Left lung (tissue), 4 donors: ENCODE measurements at regions not wholly inside any gene's neighbourhood (a gene's known extent, or its start where the extent isn't known, plus 50 kb on each side); places are given as distances from the start of the nearest gene placed in this dataset.

Experiments
- ATAC-seq: fragments of 200-7000 bp; cut with Tn5 transposase; one replicate; pipeline ENCODE4 v1.9.1; 2020; ENCODE audit warnings: moderate library complexity
- DNase-seq, 4 donors: peaks; one replicate each; pipeline ENCODE4 v3.0.0-alpha.2; 2013 to 2020
- H3K27ac ChIP-seq, 2 donors: fragments of 200-600 bp; sonication (generic) in 1 of 2; one replicate each; pipeline versions ENCODE4 v1.5.0 to v1.8.0; 2020 to 2021
- H3K27me3 ChIP-seq, 2 donors: fragments of 200-600 bp; sonication (generic) in 1 of 2; one replicate each; pipeline versions ENCODE4 v1.5.0 to v1.8.0; 2020 to 2021
- H3K36me3 ChIP-seq, 2 donors: fragments of 200-600 bp; sonication (generic) in 1 of 2; one replicate each; pipeline versions ENCODE4 v1.5.0 to v1.8.0; 2020 to 2021
- H3K4me1 ChIP-seq, 2 donors: fragments of 200-600 bp; one replicate each; pipeline ENCODE4 v1.8.0; 2021
- H3K4me3 ChIP-seq, 2 donors: fragments of 200-600 bp; sonication (generic) in 1 of 2; one replicate each; pipeline versions ENCODE4 v1.5.0 to v1.8.0; 2020 to 2021; ENCODE audit warnings: mild to moderate bottlenecking in 1 of 2
- H3K9me3 ChIP-seq, 2 donors: fragments of 200-600 bp; sonication (generic) in 1 of 2; one replicate each; pipeline versions ENCODE4 v1.5.0 to v1.8.0; 2020 to 2021
- CTCF ChIP-seq, 2 donors: fragments of 200-600 bp; sonication (generic) in 1 of 2; IDR thresholded peaks; one replicate each; pipeline versions ENCODE4 v1.5.0 to v1.8.0; 2021; ENCODE audit warnings: antibody characterized with exemption in 2 of 2
- intact Hi-C, 2 donors: fragments of 100-400 bp; cut with DNase I; formaldehyde crosslinking; loops; one replicate each; pipeline versions ENCODE4 v1.11.2 to v1.14.2; 2022
- donor health status: DM: no; HTN: yes; CAD: no.
- donor health status: DM: no; HTN: no; CAD: no.

- H3K9me3 ChIP-seq = no peaks in the 10 kb centered on the region
- no peak for DNase-seq
- no peaks in the 10 kb centered on the region for H3K4me1 ChIP-seq
- no peak for ATAC-seq
- intact Hi-C loops = no loop called here
- H3K36me3 ChIP-seq = no peaks in the 10 kb centered on the region
- no peak overlapping the region for H3K4me3 ChIP-seq
- no peak overlapping the region for H3K27ac ChIP-seq
- no peaks in the 10 kb centered on the region for H3K27me3 ChIP-seq
- TF ChIP-seq CTCF (IDR thresholded peaks at IDR 0.05) = no peak
These were observed 155.4 kb downstream of the ASB1 start for GRCh38 chr2:238582159-238582558.

GRCh38 chr2:238584617-238585016 is 157.9 kb downstream of the ASB1 start:
- H3K4me3 ChIP-seq = no peak overlapping the region
- no peaks in the 10 kb centered on the region for H3K4me1 ChIP-seq
- no peaks in the 10 kb centered on the region for H3K27me3 ChIP-seq
- intact Hi-C loops = no loop called here
- DNase-seq (no peak), ATAC-seq (no peak)
- H3K27ac ChIP-seq = no peak overlapping the region
- no peaks in the 10 kb centered on the region for H3K9me3 ChIP-seq
- TF ChIP-seq CTCF (IDR thresholded peaks at IDR 0.05) = no peak
- no peaks in the 10 kb centered on the region for H3K36me3 ChIP-seq

GRCh38 chr2:238585836-238586821 is 159.4 kb downstream of the ASB1 start:
- TF ChIP-seq CTCF (IDR thresholded peaks at IDR 0.05) = no peak
- Histone ChIP-seq H3K4me3 (no peak overlapping the region), H3K27me3 (no peaks in the 10 kb centered on the region), H3K27ac (no peak overlapping the region), H3K4me1 (no peaks in the 10 kb centered on the region), H3K9me3 (no peaks in the 10 kb centered on the region), H3K36me3 (no peaks in the 10 kb centered on the region)
- ATAC-seq (no peak), DNase-seq (peak in 1 of 4 donors; percentile 62)
- intact Hi-C loops = no loop called here

GRCh38 chr2:238586931-238587775 is 160.4 kb downstream of the ASB1 start:
- TF ChIP-seq CTCF (IDR thresholded peaks at IDR 0.05) = no peak
- intact Hi-C loops = no loop called here
- DNase-seq (no peak), ATAC-seq (no peak)
- Histone ChIP-seq H3K27ac (no peak overlapping the region), H3K9me3 (no peaks in the 10 kb centered on the region), H3K4me1 (no peaks in the 10 kb centered on the region), H3K4me3 (no peak overlapping the region), H3K27me3 (no peaks in the 10 kb centered on the region), H3K36me3 (no peaks in the 10 kb centered on the region)
